ENCODE measurements at regions not wholly inside any gene's neighbourhood (a gene's known extent, or its start where the extent isn't known, plus 50 kb on each side); places are given as distances from the start of the nearest gene placed in this dataset.
"Not testable (repeated sequence)": the region's sequence is repeated elsewhere in the genome, so short reads cannot be mapped to it uniquely, and the experiment has no call there.

GRCh38 chr7:52328328-52328727 is 707.1 kb upstream of the POM121L12 start:
- not testable (repeated sequence) for DNase-seq

GRCh38 chr7:52325237-52325636 is 710.2 kb upstream of the POM121L12 start:
- no peak for DNase-seq

- no peak for DNase-seq
These were observed 712.2 kb upstream of the POM121L12 start for GRCh38 chr7:52323202-52323746.

GRCh38 chr7:52320610-52321009 is 714.8 kb upstream of the POM121L12 start:
- DNase-seq = no peak

GRCh38 chr7:52317921-52318320 is 717.5 kb upstream of the POM121L12 start:
- DNase-seq = no peak

- no peak for DNase-seq
These were observed 723.5 kb upstream of the POM121L12 start for GRCh38 chr7:52311886-52312285.

GRCh38 chr7:52309631-52310030 is 725.8 kb upstream of the POM121L12 start:
- DNase-seq = no peak

- no peak for DNase-seq
These were observed 732.5 kb upstream of the POM121L12 start for GRCh38 chr7:52302765-52303520.

- no peak for DNase-seq
These were observed 738.3 kb upstream of the POM121L12 start for GRCh38 chr7:52297128-52297527.

GRCh38 chr7:52294942-52295341 is 740.5 kb upstream of the POM121L12 start:
- no peak for DNase-seq

- DNase-seq = no peak
These were observed 746.2 kb upstream of the POM121L12 start for GRCh38 chr7:52289247-52289646.

- DNase-seq = no peak
These were observed 747.7 kb upstream of the POM121L12 start for GRCh38 chr7:52287698-52288097.

- DNase-seq = no peak
These were observed 749.7 kb upstream of the POM121L12 start for GRCh38 chr7:52285689-52286088.

GRCh38 chr7:52283335-52283734 is 752.1 kb upstream of the POM121L12 start:
- no peak for DNase-seq

GRCh38 chr7:52273685-52274610 is 761.5 kb upstream of the POM121L12 start:
- DNase-seq = no peak

- no peak for DNase-seq
These were observed 763.7 kb upstream of the POM121L12 start for GRCh38 chr7:52271703-52272102.

GRCh38 chr7:52270301-52270700 is 765.1 kb upstream of the POM121L12 start:
- no peak for DNase-seq

GRCh38 chr7:52269669-52270068 is 765.8 kb upstream of the POM121L12 start:
- DNase-seq = no peak

GRCh38 chr7:52261057-52261456 is 774.4 kb upstream of the POM121L12 start:
- DNase-seq = no peak

- no peak for DNase-seq
These were observed 775.3 kb upstream of the POM121L12 start for GRCh38 chr7:52260046-52260665.

- DNase-seq = no peak
These were observed 777.5 kb upstream of the POM121L12 start for GRCh38 chr7:52257890-52258289.

- no peak for DNase-seq
These were observed 780.9 kb upstream of the POM121L12 start for GRCh38 chr7:52254396-52255010.

- no peak for DNase-seq
These were observed 781.5 kb upstream of the POM121L12 start for GRCh38 chr7:52253953-52254352.
